ENCODE measurements at regions not wholly inside any gene's neighbourhood (a gene's known extent, or its start where the extent isn't known, plus 50 kb on each side); places are given as distances from the start of the nearest gene placed in this dataset.

GRCh38 chr5:89537800-89538199 is 654.8 kb upstream of the MEF2C start:
- WGBS, 5 donors: 89 to 96% (median 96%) methylated on average over 2 of the region's 2 CpGs
- H3K36me3 ChIP-seq: no peaks in the 10 kb centered on the region
- no peak for TF ChIP-seq CTCF (IDR thresholded peaks at IDR 0.05 in 8 of 11, conservative IDR thresholded peaks at IDR 0.05 in 3 of 11)
- no peak for TF ChIP-seq POLR2AphosphoS5 (IDR thresholded peaks at IDR 0.05)
- no peak for TF ChIP-seq POLR2A (IDR thresholded peaks at IDR 0.05)
- H3K4me1 ChIP-seq: no peaks in the 10 kb centered on the region
- H3K4me3 ChIP-seq: no peak overlapping the region
- DNase-seq: no peak
- no peak overlapping the region for H3K27ac ChIP-seq
- no peaks in the 10 kb centered on the region for H3K9me3 ChIP-seq
- no peaks in the 10 kb centered on the region for H3K27me3 ChIP-seq (replicated peaks in 1 of 7)
- intact Hi-C loops (cut with DNase I; ENCODE audit: low total_unique reads): no loop called here

- WGBS, 5 donors: 87 to 92% (median 89%) methylated on average over 2 of the region's 2 CpGs
- no peak overlapping the region for H3K27ac ChIP-seq
- no peak for TF ChIP-seq POLR2A (IDR thresholded peaks at IDR 0.05)
- TF ChIP-seq POLR2AphosphoS5 (IDR thresholded peaks at IDR 0.05): no peak
- no peak for TF ChIP-seq CTCF (IDR thresholded peaks at IDR 0.05 in 8 of 11, conservative IDR thresholded peaks at IDR 0.05 in 3 of 11)
- H3K27me3 ChIP-seq (replicated peaks in 1 of 7): no peaks in the 10 kb centered on the region
- no peaks in the 10 kb centered on the region for H3K36me3 ChIP-seq
- H3K4me3 ChIP-seq: no peak overlapping the region
- H3K4me1 ChIP-seq: no peaks in the 10 kb centered on the region
- H3K9me3 ChIP-seq: no peaks in the 10 kb centered on the region
- intact Hi-C loops (cut with DNase I; ENCODE audit: low total_unique reads): no loop called here
- DNase-seq: no peak
These were observed 653.0 kb upstream of the MEF2C start for GRCh38 chr5:89536020-89536419.

GRCh38 chr5:89535411-89535810 is 652.4 kb upstream of the MEF2C start:
- intact Hi-C loops (cut with DNase I; ENCODE audit: low total_unique reads): no loop called here
- Histone ChIP-seq H3K9me3 (no peaks in the 10 kb centered on the region), H3K4me3 (no peak overlapping the region), H3K27me3 (replicated peaks in 1 of 7) (no peaks in the 10 kb centered on the region), H3K4me1 (no peaks in the 10 kb centered on the region), H3K36me3 (no peaks in the 10 kb centered on the region), H3K27ac (no peak overlapping the region)
- 91 to 100% (median 96%) methylated on average over 2 of the region's 2 CpGs for WGBS, 5 donors
- no peak for DNase-seq
- TF ChIP-seq CTCF (IDR thresholded peaks at IDR 0.05 in 8 of 11, conservative IDR thresholded peaks at IDR 0.05 in 3 of 11) (no peak), POLR2AphosphoS5 (IDR thresholded peaks at IDR 0.05) (no peak), POLR2A (IDR thresholded peaks at IDR 0.05) (no peak)

GRCh38 chr5:89534331-89534730 is 651.3 kb upstream of the MEF2C start:
- no peaks in the 10 kb centered on the region for H3K36me3 ChIP-seq
- H3K27me3 ChIP-seq (replicated peaks in 1 of 7): no peaks in the 10 kb centered on the region
- TF ChIP-seq CTCF (IDR thresholded peaks at IDR 0.05 in 8 of 11, conservative IDR thresholded peaks at IDR 0.05 in 3 of 11) (no peak), POLR2A (IDR thresholded peaks at IDR 0.05) (no peak), POLR2AphosphoS5 (IDR thresholded peaks at IDR 0.05) (no peak)
- intact Hi-C loops (cut with DNase I; ENCODE audit: low total_unique reads): no loop called here
- H3K27ac ChIP-seq: no peak overlapping the region
- H3K4me1 ChIP-seq: no peaks in the 10 kb centered on the region
- no peak overlapping the region for H3K4me3 ChIP-seq
- no peaks in the 10 kb centered on the region for H3K9me3 ChIP-seq
- no peak for DNase-seq

Measured in spleen (tissue), 11 donors.